ENCODE measurements at regions not wholly inside any gene's neighbourhood (a gene's known extent, or its start where the extent isn't known, plus 50 kb on each side); places are given as distances from the start of the nearest gene placed in this dataset.

DNA sequence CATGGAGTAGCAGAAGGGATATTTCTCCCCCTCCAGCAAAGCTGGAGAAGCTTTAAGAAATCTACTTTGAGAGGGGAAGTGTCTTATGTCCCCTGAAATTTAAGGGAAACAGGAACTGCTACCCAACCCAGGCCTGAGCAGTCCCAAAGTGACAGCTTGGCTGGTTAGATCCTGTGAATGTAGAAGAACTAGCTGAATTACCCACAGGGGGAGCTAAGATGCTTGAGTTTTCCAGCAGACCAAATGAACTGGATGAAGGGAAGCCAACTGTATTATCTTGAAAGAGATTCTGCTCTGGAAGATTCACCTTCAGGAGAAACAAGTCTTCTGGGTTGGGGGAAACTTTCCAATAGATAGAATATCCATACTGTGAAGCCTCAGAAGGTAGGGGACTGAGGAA lies 303.3 kb upstream of the MMS22L start (continued):
- no peak for TF ChIP-seq RB1 (IDR thresholded peaks at IDR 0.05; ENCODE audit: borderline replicate concordance)
- no peak for TF ChIP-seq NBN (IDR thresholded peaks at IDR 0.05)

DNA sequence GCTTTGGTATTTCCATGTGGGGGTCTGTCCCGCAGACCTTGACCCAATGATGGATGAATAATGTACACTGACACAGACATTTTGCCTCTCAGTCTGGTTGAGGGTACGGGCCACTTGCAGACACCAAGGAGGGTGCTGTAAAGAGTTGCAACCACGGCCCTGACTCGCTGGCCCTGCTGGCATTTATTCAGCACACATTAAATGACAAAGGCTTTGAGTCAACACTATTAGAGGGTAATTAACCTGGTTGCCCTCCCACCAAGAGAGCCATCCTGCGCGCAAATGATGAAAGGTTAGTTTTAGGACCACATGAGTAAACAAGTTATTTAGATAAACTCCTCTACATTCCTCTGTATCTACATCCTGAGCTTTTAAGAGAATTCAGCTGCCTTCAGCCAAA lies 308.9 kb upstream of the MMS22L start:
- 40% methylated on average over 6 of the region's 6 CpGs for WGBS (ENCODE audit: insufficient coverage, insufficient replicate concordance, low lambda C conversion rate, missing lambda C conversion rate)
- no peaks in the 10 kb centered on the region for H3K9me3 ChIP-seq (replicated peaks; ENCODE audit: control insufficient read depth, insufficient read depth, low read length)
- BruUV-seq (replicated peaks), result no TSS peak
- no peak overlapping the region for H3K9ac ChIP-seq (ENCODE audit: control insufficient read depth, insufficient read depth, low read length)
- no peak overlapping the region for H2AFZ ChIP-seq (ENCODE audit: control insufficient read depth, low read depth, low read length)
- intact Hi-C loops (cut with micrococcal nuclease; ENCODE audit: unreplicated experiment), result no loop called here
- H3K36me3 ChIP-seq (ENCODE audit: control insufficient read depth in 2 of 2, insufficient read depth in 2 of 2, low read length in 1 of 2), result no peaks in the 10 kb centered on the region
- ChIA-PET SMC1A (ENCODE audit: uncharacterized antibody, unreplicated experiment) (no interaction called here), POLR2A (no interaction called here), RAD21 (ENCODE audit: unreplicated experiment) (no interaction called here), CTCF (no interaction called here)
- H3K4me1 ChIP-seq (ENCODE audit: control insufficient read depth, insufficient read depth, low read length), result no peaks in the 10 kb centered on the region
- H3K27ac ChIP-seq (ENCODE audit: control insufficient read depth, insufficient read depth), result no peak overlapping the region
- FAIRE-seq, result no peak
- no peak for DNase-seq (ENCODE audit: low read depth, low spot score)
- no peaks in the 10 kb centered on the region for H3K27me3 ChIP-seq (replicated peaks in 1 of 2; ENCODE audit: control insufficient read depth in 2 of 2, insufficient read depth in 2 of 2, low read length in 1 of 2)
- no peak overlapping the region for H3K4me3 ChIP-seq
- H3K4me2 ChIP-seq (ENCODE audit: control insufficient read depth, insufficient read depth), result no peak overlapping the region
- in situ Hi-C loops (cut with MboI), result no loop called here
- no peak for ATAC-seq
- no peaks in the 10 kb centered on the region for H3K79me2 ChIP-seq (ENCODE audit: control insufficient read depth, insufficient read depth, low read length)
- no peaks in the 10 kb centered on the region for H4K20me1 ChIP-seq (ENCODE audit: control insufficient read depth, insufficient read depth)
- TF ChIP-seq, protein P1, sequence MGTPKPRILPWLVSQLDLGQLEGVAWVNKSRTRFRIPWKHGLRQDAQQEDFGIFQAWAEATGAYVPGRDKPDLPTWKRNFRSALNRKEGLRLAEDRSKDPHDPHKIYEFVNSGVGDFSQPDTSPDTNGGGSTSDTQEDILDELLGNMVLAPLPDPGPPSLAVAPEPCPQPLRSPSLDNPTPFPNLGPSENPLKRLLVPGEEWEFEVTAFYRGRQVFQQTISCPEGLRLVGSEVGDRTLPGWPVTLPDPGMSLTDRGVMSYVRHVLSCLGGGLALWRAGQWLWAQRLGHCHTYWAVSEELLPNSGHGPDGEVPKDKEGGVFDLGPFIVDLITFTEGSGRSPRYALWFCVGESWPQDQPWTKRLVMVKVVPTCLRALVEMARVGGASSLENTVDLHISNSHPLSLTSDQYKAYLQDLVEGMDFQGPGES (IDR thresholded peaks at IDR 0.05), result no peak
- TF ChIP-seq, protein P2, sequence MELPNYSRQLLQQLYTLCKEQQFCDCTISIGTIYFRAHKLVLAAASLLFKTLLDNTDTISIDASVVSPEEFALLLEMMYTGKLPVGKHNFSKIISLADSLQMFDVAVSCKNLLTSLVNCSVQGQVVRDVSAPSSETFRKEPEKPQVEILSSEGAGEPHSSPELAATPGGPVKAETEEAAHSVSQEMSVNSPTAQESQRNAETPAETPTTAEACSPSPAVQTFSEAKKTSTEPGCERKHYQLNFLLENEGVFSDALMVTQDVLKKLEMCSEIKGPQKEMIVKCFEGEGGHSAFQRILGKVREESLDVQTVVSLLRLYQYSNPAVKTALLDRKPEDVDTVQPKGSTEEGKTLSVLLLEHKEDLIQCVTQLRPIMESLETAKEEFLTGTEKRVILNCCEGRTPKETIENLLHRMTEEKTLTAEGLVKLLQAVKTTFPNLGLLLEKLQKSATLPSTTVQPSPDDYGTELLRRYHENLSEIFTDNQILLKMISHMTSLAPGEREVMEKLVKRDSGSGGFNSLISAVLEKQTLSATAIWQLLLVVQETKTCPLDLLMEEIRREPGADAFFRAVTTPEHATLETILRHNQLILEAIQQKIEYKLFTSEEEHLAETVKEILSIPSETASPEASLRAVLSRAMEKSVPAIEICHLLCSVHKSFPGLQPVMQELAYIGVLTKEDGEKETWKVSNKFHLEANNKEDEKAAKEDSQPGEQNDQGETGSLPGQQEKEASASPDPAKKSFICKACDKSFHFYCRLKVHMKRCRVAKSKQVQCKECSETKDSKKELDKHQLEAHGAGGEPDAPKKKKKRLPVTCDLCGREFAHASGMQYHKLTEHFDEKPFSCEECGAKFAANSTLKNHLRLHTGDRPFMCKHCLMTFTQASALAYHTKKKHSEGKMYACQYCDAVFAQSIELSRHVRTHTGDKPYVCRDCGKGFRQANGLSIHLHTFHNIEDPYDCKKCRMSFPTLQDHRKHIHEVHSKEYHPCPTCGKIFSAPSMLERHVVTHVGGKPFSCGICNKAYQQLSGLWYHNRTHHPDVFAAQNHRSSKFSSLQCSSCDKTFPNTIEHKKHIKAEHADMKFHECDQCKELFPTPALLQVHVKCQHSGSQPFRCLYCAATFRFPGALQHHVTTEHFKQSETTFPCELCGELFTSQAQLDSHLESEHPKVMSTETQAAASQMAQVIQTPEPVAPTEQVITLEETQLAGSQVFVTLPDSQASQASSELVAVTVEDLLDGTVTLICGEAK (IDR thresholded peaks at IDR 0.05; ENCODE audit: borderline replicate concordance), result no peak
- no peak for TF ChIP-seq NFIC (IDR thresholded peaks at IDR 0.05; ENCODE audit: low read depth, low read length)
- TF ChIP-seq, protein P3, sequence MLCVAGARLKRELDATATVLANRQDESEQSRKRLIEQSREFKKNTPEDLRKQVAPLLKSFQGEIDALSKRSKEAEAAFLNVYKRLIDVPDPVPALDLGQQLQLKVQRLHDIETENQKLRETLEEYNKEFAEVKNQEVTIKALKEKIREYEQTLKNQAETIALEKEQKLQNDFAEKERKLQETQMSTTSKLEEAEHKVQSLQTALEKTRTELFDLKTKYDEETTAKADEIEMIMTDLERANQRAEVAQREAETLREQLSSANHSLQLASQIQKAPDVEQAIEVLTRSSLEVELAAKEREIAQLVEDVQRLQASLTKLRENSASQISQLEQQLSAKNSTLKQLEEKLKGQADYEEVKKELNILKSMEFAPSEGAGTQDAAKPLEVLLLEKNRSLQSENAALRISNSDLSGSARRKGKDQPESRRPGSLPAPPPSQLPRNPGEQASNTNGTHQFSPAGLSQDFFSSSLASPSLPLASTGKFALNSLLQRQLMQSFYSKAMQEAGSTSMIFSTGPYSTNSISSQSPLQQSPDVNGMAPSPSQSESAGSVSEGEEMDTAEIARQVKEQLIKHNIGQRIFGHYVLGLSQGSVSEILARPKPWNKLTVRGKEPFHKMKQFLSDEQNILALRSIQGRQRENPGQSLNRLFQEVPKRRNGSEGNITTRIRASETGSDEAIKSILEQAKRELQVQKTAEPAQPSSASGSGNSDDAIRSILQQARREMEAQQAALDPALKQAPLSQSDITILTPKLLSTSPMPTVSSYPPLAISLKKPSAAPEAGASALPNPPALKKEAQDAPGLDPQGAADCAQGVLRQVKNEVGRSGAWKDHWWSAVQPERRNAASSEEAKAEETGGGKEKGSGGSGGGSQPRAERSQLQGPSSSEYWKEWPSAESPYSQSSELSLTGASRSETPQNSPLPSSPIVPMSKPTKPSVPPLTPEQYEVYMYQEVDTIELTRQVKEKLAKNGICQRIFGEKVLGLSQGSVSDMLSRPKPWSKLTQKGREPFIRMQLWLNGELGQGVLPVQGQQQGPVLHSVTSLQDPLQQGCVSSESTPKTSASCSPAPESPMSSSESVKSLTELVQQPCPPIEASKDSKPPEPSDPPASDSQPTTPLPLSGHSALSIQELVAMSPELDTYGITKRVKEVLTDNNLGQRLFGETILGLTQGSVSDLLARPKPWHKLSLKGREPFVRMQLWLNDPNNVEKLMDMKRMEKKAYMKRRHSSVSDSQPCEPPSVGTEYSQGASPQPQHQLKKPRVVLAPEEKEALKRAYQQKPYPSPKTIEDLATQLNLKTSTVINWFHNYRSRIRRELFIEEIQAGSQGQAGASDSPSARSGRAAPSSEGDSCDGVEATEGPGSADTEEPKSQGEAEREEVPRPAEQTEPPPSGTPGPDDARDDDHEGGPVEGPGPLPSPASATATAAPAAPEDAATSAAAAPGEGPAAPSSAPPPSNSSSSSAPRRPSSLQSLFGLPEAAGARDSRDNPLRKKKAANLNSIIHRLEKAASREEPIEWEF (IDR thresholded peaks at IDR 0.05; ENCODE audit: insufficient replicate concordance, low read depth, low read length), result no peak
- no peak for TF ChIP-seq POLR2AphosphoS5 (IDR thresholded peaks at IDR 0.05; ENCODE audit: low read length)
- no peak for TF ChIP-seq GATAD2B (conservative IDR thresholded peaks at IDR 0.05; ENCODE audit: low read depth)
- no peak for TF ChIP-seq CEBPB (IDR thresholded peaks at IDR 0.05; ENCODE audit: borderline replicate concordance in 1 of 2, low read depth in 2 of 2, low read length in 2 of 2)
- TF ChIP-seq RELA (IDR thresholded peaks at IDR 0.05; ENCODE audit: borderline replicate concordance, partially characterized antibody), result no peak
- TF ChIP-seq, protein P4, sequence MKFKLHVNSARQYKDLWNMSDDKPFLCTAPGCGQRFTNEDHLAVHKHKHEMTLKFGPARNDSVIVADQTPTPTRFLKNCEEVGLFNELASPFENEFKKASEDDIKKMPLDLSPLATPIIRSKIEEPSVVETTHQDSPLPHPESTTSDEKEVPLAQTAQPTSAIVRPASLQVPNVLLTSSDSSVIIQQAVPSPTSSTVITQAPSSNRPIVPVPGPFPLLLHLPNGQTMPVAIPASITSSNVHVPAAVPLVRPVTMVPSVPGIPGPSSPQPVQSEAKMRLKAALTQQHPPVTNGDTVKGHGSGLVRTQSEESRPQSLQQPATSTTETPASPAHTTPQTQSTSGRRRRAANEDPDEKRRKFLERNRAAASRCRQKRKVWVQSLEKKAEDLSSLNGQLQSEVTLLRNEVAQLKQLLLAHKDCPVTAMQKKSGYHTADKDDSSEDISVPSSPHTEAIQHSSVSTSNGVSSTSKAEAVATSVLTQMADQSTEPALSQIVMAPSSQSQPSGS (IDR thresholded peaks at IDR 0.05; ENCODE audit: low read length), result no peak
- TF ChIP-seq HCFC1 (IDR thresholded peaks at IDR 0.05; ENCODE audit: low read length), result no peak
- no peak for TF ChIP-seq RAD51 (IDR thresholded peaks at IDR 0.05)

Data from GM12878 (cell line).